Ovary (tissue), 7 donors: ENCODE measurements at regions not wholly inside any gene's neighbourhood (a gene's known extent, or its start where the extent isn't known, plus 50 kb on each side); places are given as distances from the start of the nearest gene placed in this dataset.

ENCODE experiments used
- DNase-seq, 5 donors: peaks; one replicate each; pipeline ENCODE4 v3.0.0-alpha.2; 2019 to 2020
- H3K27ac ChIP-seq, 2 donors: fragments of 200-600 bp; one replicate each; pipeline versions ENCODE4 v1.5.1 to v1.8.0; 2019 to 2022
- H3K27me3 ChIP-seq: fragments of 200-600 bp; one replicate; pipeline ENCODE4 v1.8.0; 2022
- H3K36me3 ChIP-seq: fragments of 200-600 bp; sonication (generic); one replicate; pipeline ENCODE4 v1.5.1; 2019
- H3K4me1 ChIP-seq: one replicate; pipeline ENCODE4 v1.8.1; 2013; ENCODE audit warnings: mild to moderate bottlenecking, moderate library complexity; ENCODE audit not compliant: insufficient read depth
- H3K4me3 ChIP-seq: fragments of 200-600 bp; sonication (generic); one replicate; pipeline ENCODE4 v1.5.1; 2017
- H3K9me3 ChIP-seq, 2 donors: fragments of 200-600 bp in 1 of 2; sonication (generic) in 1 of 2; one replicate each; pipeline versions ENCODE4 v1.5.1 to v1.8.1; 2013 to 2019; ENCODE audit warnings: mild to moderate bottlenecking in 1 of 2, moderate library complexity in 1 of 2
- EP300 ChIP-seq: sonication (generic); formaldehyde crosslinking; IDR thresholded peaks from one replicate; pipeline ENCODE4 v1.6.1; 2017; ENCODE audit warnings: antibody characterized with exemption
- POLR2A ChIP-seq: fragments of 450-650 bp; IDR thresholded peaks from one replicate; pipeline ENCODE4 v1.6.1; 2017; ENCODE audit warnings: antibody characterized with exemption, mild to moderate bottlenecking, moderate library complexity
- WGBS, 3 donors: extraction: QIAGEN DNeasy Blood & Tissue Kit in 1 of 3; methylation state at CpG; one replicate each; pipeline versions ENCODE4 v1.1.5 to v1.1.7; 2013 to 2017; 5-methylcytosine and 5-hydroxymethylcytosine counted together
- intact Hi-C, 4 donors: fragments of 100-400 bp; cut with DNase I; formaldehyde crosslinking; loops; one replicate each; pipeline versions ENCODE4 v1.11.0 to v1.15.1; 2022 to 2023
- TF ChIP-seq, protein P1 (sequence below), 3 donors: fragments of 450-650 bp in 2 of 3; fragments of 200-600 bp in 1 of 3; IDR thresholded peaks; one replicate each; pipeline versions ENCODE4 v1.5.1 to v1.8.0; 2016 to 2022; ENCODE audit warnings: antibody characterized with exemption in 3 of 3, mild to moderate bottlenecking in 1 of 3
- donor health status: DM: no; HTN: no; CAD: no; lungs with moderate emphysema.
- donor health status: DM: no; HTN: no; CAD: no.
- donor health status: Bipolar disorder and iron deficiency.
- donor health status: DM: no; HTN: no; CAD: no.
- donor health status: DM: yes; HTN: yes; CAD: no.

DNA sequence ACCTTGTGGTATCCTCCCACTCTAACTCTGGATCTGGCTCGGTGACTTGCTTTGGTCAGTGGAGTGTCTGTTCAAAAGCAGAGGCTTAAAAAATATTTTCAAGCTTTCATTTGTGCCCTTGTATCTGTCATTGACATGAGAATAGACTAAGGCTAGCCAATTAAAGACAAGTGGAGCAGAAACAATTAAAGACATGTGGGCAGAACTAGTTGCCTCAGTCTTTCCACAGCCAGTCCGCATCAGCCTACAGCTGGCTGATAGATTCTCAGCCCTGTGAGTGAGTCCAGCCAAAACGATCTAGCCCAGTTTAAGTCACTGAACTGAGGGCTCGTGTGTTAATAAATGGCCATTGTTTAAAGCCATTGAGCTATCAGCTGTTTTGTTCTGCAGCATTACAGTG is 185.2 kb upstream of the DGKB start:
- 75 to 82% (median 77%) methylated on average over 4 of the region's 4 CpGs for WGBS, 3 donors
- TF ChIP-seq POLR2A (no peak), EP300 (no peak)
- TF ChIP-seq, protein P1, sequence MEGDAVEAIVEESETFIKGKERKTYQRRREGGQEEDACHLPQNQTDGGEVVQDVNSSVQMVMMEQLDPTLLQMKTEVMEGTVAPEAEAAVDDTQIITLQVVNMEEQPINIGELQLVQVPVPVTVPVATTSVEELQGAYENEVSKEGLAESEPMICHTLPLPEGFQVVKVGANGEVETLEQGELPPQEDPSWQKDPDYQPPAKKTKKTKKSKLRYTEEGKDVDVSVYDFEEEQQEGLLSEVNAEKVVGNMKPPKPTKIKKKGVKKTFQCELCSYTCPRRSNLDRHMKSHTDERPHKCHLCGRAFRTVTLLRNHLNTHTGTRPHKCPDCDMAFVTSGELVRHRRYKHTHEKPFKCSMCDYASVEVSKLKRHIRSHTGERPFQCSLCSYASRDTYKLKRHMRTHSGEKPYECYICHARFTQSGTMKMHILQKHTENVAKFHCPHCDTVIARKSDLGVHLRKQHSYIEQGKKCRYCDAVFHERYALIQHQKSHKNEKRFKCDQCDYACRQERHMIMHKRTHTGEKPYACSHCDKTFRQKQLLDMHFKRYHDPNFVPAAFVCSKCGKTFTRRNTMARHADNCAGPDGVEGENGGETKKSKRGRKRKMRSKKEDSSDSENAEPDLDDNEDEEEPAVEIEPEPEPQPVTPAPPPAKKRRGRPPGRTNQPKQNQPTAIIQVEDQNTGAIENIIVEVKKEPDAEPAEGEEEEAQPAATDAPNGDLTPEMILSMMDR (IDR thresholded peaks at IDR 0.05), result no peak

DNA sequence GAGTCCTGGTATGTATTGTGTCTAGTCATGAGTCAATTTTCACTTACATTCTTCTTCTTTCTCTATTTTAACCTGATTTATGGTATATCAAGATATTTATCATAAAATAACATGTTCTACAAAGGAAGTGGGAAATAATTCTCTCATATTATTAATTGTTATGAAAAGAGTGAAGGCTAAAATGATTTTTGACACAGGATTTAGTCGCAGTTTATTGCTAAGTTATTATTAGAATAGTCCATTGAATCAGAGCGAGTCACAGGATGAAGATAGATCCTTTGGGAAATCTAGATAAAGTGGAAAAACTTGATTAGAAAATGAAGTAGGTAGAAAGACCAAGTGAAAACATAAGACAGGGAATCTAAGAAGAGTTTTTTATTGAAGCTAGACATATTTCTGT is 184.3 kb upstream of the DGKB start:
- no peaks in the 10 kb centered on the region for H3K9me3 ChIP-seq
- WGBS, 3 donors, result 78 to 82% (median 80%) methylated on average over 2 of the region's 2 CpGs
- no peak for DNase-seq
- intact Hi-C loops, result loop anchor here in 1 of 4 donors (2.0 kb wide), 1 partner anchor 54 kb away; no protein-coding TSS in a partner anchor
- no peak overlapping the region for H3K27ac ChIP-seq
- no peaks in the 10 kb centered on the region for H3K27me3 ChIP-seq
- H3K4me3 ChIP-seq, result no peak overlapping the region
- H3K4me1 ChIP-seq, result no peaks in the 10 kb centered on the region
- TF ChIP-seq POLR2A (no peak), EP300 (no peak)
- TF ChIP-seq, protein P1 (IDR thresholded peaks at IDR 0.05), result no peak
- H3K36me3 ChIP-seq, result no peaks in the 10 kb centered on the region

More for the DNA sequence above, 185.2 kb upstream of the DGKB start:
- no peaks in the 10 kb centered on the region for H3K27me3 ChIP-seq
- H3K9me3 ChIP-seq, result no peaks in the 10 kb centered on the region
- H3K27ac ChIP-seq, result no peak overlapping the region
- no peaks in the 10 kb centered on the region for H3K36me3 ChIP-seq
- no peak overlapping the region for H3K4me3 ChIP-seq
- intact Hi-C loops, result loop anchor here in 1 of 4 donors (2.0 kb wide), 1 partner anchor 55 kb away; no protein-coding TSS in a partner anchor
- no peak for DNase-seq
- no peaks in the 10 kb centered on the region for H3K4me1 ChIP-seq

DNA sequence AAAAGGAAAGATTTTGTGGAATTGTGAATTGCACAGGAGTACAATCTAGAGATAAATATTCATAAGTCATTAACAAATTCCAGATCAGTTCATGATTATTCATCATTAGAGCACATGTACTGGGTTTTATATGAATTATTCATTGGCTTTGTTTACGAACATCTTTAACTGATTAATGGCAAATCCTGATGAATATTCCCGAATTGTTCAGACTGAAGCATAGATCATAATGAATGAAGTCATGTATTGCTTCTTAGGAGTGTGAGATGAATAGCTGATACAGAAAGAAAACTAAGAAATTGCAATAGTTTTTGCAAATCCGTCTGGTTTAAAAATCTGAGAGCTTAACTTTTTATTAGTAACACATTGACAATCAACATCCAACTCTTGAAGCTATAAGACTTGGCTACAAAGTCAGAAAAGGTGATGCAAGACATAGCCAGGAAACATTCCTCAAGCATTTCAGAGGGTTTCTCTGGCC is 183.6 kb upstream of the DGKB start:
- TF ChIP-seq, protein P1 (IDR thresholded peaks at IDR 0.05), result no peak
- TF ChIP-seq POLR2A (no peak), EP300 (no peak)
- no peaks in the 10 kb centered on the region for H3K4me1 ChIP-seq
- H3K4me3 ChIP-seq, result no peak overlapping the region
- intact Hi-C loops, result loop anchor here in 1 of 4 donors (2.0 kb wide), 1 partner anchor 53 kb away; no protein-coding TSS in a partner anchor
- WGBS, 3 donors, result 76 to 77% (median 77%) methylated on average over 3 of the region's 3 CpGs
- H3K9me3 ChIP-seq, result no peaks in the 10 kb centered on the region
- DNase-seq, result no peak
- H3K27me3 ChIP-seq, result no peaks in the 10 kb centered on the region
- H3K27ac ChIP-seq, result no peak overlapping the region
- H3K36me3 ChIP-seq, result no peaks in the 10 kb centered on the region

DNA sequence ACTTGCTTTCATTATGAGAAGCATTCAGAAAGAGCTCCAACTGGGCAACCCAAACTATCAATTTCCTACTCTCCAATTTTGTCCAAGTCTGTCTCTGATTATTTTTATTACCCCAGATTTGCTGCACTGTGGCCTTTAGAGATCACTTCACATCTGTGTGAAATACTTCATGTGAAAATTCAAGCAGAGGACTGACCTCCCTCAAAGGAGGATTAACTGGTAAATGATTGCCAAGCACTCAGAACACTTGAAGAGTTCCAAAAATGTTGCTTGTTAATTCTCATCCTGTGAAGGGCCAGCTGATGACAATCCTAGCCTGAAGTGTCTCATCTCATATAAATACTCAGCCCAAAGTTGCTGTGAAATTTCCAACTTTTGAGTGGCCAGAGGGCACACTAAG is 182.8 kb upstream of the DGKB start:
- Histone ChIP-seq H3K36me3 (no peaks in the 10 kb centered on the region), H3K9me3 (no peaks in the 10 kb centered on the region), H3K4me3 (no peak overlapping the region), H3K27me3 (no peaks in the 10 kb centered on the region), H3K4me1 (no peaks in the 10 kb centered on the region), H3K27ac (no peak overlapping the region)
- no peak for DNase-seq
- TF ChIP-seq EP300 (no peak), POLR2A (no peak)
- TF ChIP-seq, protein P1 (IDR thresholded peaks at IDR 0.05), result no peak
- intact Hi-C loops, result no loop called here
